Upper lobe of left lung (tissue), 4 donors: ENCODE measurements at regions not wholly inside any gene's neighbourhood (a gene's known extent, or its start where the extent isn't known, plus 50 kb on each side); places are given as distances from the start of the nearest gene placed in this dataset.

Experiments
- EP300 ChIP-seq, 4 donors: sonication (generic); formaldehyde crosslinking; IDR thresholded peaks; one replicate each; pipeline ENCODE4 v1.5.1; 2017; ENCODE audit warnings: antibody characterized with exemption in 4 of 4, control low read depth in 2 of 4
- POLR2A ChIP-seq, 4 donors: fragments of 450-650 bp; IDR thresholded peaks; one replicate each; pipeline ENCODE4 v1.5.1; 2016 to 2017; ENCODE audit warnings: antibody characterized with exemption in 4 of 4, mild to moderate bottlenecking in 2 of 4
- TF ChIP-seq, protein P1 (sequence below), 6 experiments: fragments of 450-650 bp in 4 of 6; fragments of 200-600 bp in 2 of 6; sonication (generic) in 2 of 6; IDR thresholded peaks; one replicate each; pipeline ENCODE4 v1.5.1; 2016 to 2019; ENCODE audit warnings: antibody characterized with exemption in 6 of 6

- TF ChIP-seq, protein P1, sequence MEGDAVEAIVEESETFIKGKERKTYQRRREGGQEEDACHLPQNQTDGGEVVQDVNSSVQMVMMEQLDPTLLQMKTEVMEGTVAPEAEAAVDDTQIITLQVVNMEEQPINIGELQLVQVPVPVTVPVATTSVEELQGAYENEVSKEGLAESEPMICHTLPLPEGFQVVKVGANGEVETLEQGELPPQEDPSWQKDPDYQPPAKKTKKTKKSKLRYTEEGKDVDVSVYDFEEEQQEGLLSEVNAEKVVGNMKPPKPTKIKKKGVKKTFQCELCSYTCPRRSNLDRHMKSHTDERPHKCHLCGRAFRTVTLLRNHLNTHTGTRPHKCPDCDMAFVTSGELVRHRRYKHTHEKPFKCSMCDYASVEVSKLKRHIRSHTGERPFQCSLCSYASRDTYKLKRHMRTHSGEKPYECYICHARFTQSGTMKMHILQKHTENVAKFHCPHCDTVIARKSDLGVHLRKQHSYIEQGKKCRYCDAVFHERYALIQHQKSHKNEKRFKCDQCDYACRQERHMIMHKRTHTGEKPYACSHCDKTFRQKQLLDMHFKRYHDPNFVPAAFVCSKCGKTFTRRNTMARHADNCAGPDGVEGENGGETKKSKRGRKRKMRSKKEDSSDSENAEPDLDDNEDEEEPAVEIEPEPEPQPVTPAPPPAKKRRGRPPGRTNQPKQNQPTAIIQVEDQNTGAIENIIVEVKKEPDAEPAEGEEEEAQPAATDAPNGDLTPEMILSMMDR (IDR thresholded peaks at IDR 0.05) = no peak
- TF ChIP-seq EP300 (IDR thresholded peaks at IDR 0.05) (no peak), POLR2A (IDR thresholded peaks at IDR 0.05) (no peak)
These were observed 142.4 kb downstream of the APIP start for GRCh38 chr11:34773826-34774225.
